ENCODE measurements at regions not wholly inside any gene's neighbourhood (a gene's known extent, or its start where the extent isn't known, plus 50 kb on each side); places are given as distances from the start of the nearest gene placed in this dataset.
"Not testable (repeated sequence)": the region's sequence is repeated elsewhere in the genome, so short reads cannot be mapped to it uniquely, and the experiment has no call there.

- 99% methylated on average over 1 of the region's 1 CpG for WGBS
- Histone ChIP-seq H3K4me1 (ENCODE audit: control insufficient read depth in 2 of 2, insufficient read depth in 2 of 2, low read length in 2 of 2) (no peaks in the 10 kb centered on the region), H3K27ac (ENCODE audit: low read depth in 1 of 2, low read length in 1 of 2) (no peak overlapping the region), H3K36me3 (ENCODE audit: control insufficient read depth in 2 of 2, insufficient read depth in 2 of 2, low read length in 1 of 2) (no peaks in the 10 kb centered on the region), H3K9me3 (ENCODE audit: control insufficient read depth in 2 of 2, insufficient read depth in 1 of 2, low read length in 1 of 2) (no peaks in the 10 kb centered on the region), H3K27me3 (ENCODE audit: control insufficient read depth in 2 of 2, insufficient read depth in 1 of 2, low read length in 1 of 2) (no peaks in the 10 kb centered on the region), H3K4me3 (ENCODE audit: low read length in 2 of 2) (no peak overlapping the region)
- DNase-seq (ENCODE audit: low read depth in 6 of 9, low spot score in 9 of 9) = no peak
These were observed 98.1 kb upstream of the GBE1 start for GRCh38 chr3:81859524-81859923.

DNA sequence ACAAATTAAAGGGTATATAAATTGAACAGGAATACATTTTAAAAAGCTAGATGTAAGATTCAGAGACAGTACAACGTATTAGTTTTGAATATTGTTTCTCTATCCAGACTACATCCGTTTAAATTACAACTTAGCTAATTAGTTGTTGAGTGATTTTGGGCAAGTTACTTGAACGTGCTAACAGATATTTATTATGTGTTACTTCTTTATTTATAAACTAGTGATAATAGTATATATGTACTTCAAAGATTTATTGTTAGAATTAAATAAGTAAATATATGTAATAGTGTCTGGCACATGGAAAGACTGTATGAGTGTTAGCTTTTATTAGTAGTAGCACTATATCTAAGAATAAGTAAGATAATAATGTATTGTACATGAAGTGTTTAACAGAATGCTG lies 92.0 kb upstream of the GBE1 start:
- no peak for DNase-seq (ENCODE audit: low read depth in 6 of 9, low spot score in 9 of 9)
- Histone ChIP-seq H3K27ac (ENCODE audit: low read depth in 1 of 2, low read length in 1 of 2) (no peak overlapping the region), H3K27me3 (ENCODE audit: control insufficient read depth in 2 of 2, insufficient read depth in 1 of 2, low read length in 1 of 2) (no peaks in the 10 kb centered on the region), H3K4me3 (ENCODE audit: low read length in 2 of 2) (no peak overlapping the region), H3K4me1 (ENCODE audit: control insufficient read depth in 2 of 2, insufficient read depth in 2 of 2, low read length in 2 of 2) (no peaks in the 10 kb centered on the region), H3K36me3 (ENCODE audit: control insufficient read depth in 2 of 2, insufficient read depth in 2 of 2, low read length in 1 of 2) (no peaks in the 10 kb centered on the region), H3K9me3 (ENCODE audit: control insufficient read depth in 2 of 2, insufficient read depth in 1 of 2, low read length in 1 of 2) (no peaks in the 10 kb centered on the region)
- WGBS = 97% methylated on average over 3 of the region's 3 CpGs

- Histone ChIP-seq H3K4me3 (ENCODE audit: low read length in 2 of 2) (no peak overlapping the region), H3K4me1 (ENCODE audit: control insufficient read depth in 2 of 2, insufficient read depth in 2 of 2, low read length in 2 of 2) (no peaks in the 10 kb centered on the region), H3K36me3 (ENCODE audit: control insufficient read depth in 2 of 2, insufficient read depth in 2 of 2, low read length in 1 of 2) (no peaks in the 10 kb centered on the region), H3K9me3 (ENCODE audit: control insufficient read depth in 2 of 2, insufficient read depth in 1 of 2, low read length in 1 of 2) (no peaks in the 10 kb centered on the region), H3K27ac (ENCODE audit: low read depth in 1 of 2, low read length in 1 of 2) (no peak overlapping the region), H3K27me3 (ENCODE audit: control insufficient read depth in 2 of 2, insufficient read depth in 1 of 2, low read length in 1 of 2) (no peaks in the 10 kb centered on the region)
- DNase-seq (ENCODE audit: low read depth in 6 of 9, low spot score in 9 of 9) = no peak
These were observed 89.7 kb upstream of the GBE1 start for GRCh38 chr3:81851176-81851575.

GRCh38 chr3:81846988-81847387 lies 85.5 kb upstream of the GBE1 start:
- H3K4me1 ChIP-seq (ENCODE audit: control insufficient read depth in 2 of 2, insufficient read depth in 2 of 2, low read length in 2 of 2) = no peaks in the 10 kb centered on the region
- no peak overlapping the region for H3K4me3 ChIP-seq (ENCODE audit: low read length in 2 of 2)
- H3K27me3 ChIP-seq (ENCODE audit: control insufficient read depth in 2 of 2, insufficient read depth in 1 of 2, low read length in 1 of 2) = no peaks in the 10 kb centered on the region
- H3K9me3 ChIP-seq (ENCODE audit: control insufficient read depth in 2 of 2, insufficient read depth in 1 of 2, low read length in 1 of 2) = no peaks in the 10 kb centered on the region
- no peaks in the 10 kb centered on the region for H3K36me3 ChIP-seq (ENCODE audit: control insufficient read depth in 2 of 2, insufficient read depth in 2 of 2, low read length in 1 of 2)
- no peak overlapping the region for H3K27ac ChIP-seq (ENCODE audit: low read depth in 1 of 2, low read length in 1 of 2)
- DNase-seq (ENCODE audit: low read depth in 6 of 9, low spot score in 9 of 9) = no peak
- 93% methylated on average over 1 of the region's 1 CpG for WGBS

- no peak for DNase-seq (ENCODE audit: low read depth in 6 of 9, low spot score in 9 of 9)
- Histone ChIP-seq H3K27ac (ENCODE audit: low read depth in 1 of 2, low read length in 1 of 2) (no peak overlapping the region), H3K4me3 (ENCODE audit: low read length in 2 of 2) (no peak overlapping the region), H3K27me3 (ENCODE audit: control insufficient read depth in 2 of 2, insufficient read depth in 1 of 2, low read length in 1 of 2) (no peaks in the 10 kb centered on the region), H3K9me3 (ENCODE audit: control insufficient read depth in 2 of 2, insufficient read depth in 1 of 2, low read length in 1 of 2) (no peaks in the 10 kb centered on the region), H3K4me1 (ENCODE audit: control insufficient read depth in 2 of 2, insufficient read depth in 2 of 2, low read length in 2 of 2) (no peaks in the 10 kb centered on the region), H3K36me3 (ENCODE audit: control insufficient read depth in 2 of 2, insufficient read depth in 2 of 2, low read length in 1 of 2) (no peaks in the 10 kb centered on the region)
- 31% methylated on average over 2 of the region's 2 CpGs for WGBS
These were observed 80.1 kb upstream of the GBE1 start for GRCh38 chr3:81841540-81841939.

DNA sequence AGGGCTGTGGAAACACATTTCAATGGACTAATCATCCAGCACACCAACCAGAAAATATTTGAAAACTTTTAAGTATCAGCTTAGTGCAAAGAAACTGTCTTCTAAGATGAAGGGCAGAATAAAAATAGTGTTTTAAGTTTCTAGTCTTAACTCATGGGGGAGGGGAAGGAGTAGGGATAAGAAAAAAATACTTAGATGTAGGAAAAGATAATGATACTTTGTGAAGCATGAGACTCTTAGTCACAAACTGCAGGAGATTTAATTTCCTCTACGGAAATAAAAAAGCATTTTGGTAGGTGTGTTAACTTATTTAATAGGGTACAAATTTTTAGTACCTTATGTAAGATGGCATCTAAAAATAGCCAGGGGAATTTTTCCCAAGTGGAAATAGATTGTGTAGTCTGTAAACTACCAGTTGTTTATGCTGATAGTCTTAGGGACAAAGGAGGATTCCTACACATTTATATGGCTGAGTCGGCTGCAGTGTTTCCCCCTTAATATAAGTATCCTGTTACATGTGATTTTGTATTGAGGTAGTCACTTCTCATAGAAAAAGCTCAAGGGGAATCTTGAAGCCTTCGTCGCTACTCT lies 78.2 kb upstream of the GBE1 start:
- WGBS = 86% methylated on average over 4 of the region's 4 CpGs
- Histone ChIP-seq H3K4me3 (ENCODE audit: low read length in 2 of 2) (no peak overlapping the region), H3K9me3 (ENCODE audit: control insufficient read depth in 2 of 2, insufficient read depth in 1 of 2, low read length in 1 of 2) (no peaks in the 10 kb centered on the region), H3K36me3 (ENCODE audit: control insufficient read depth in 2 of 2, insufficient read depth in 2 of 2, low read length in 1 of 2) (no peaks in the 10 kb centered on the region), H3K27ac (ENCODE audit: low read depth in 1 of 2, low read length in 1 of 2) (no peak overlapping the region), H3K4me1 (ENCODE audit: control insufficient read depth in 2 of 2, insufficient read depth in 2 of 2, low read length in 2 of 2) (no peaks in the 10 kb centered on the region), H3K27me3 (ENCODE audit: control insufficient read depth in 2 of 2, insufficient read depth in 1 of 2, low read length in 1 of 2) (no peaks in the 10 kb centered on the region)
- DNase-seq (ENCODE audit: low read depth in 6 of 9, low spot score in 9 of 9) = no peak

GRCh38 chr3:81838457-81838856 lies 77.0 kb upstream of the GBE1 start:
- 77% methylated on average over 1 of the region's 1 CpG for WGBS
- Histone ChIP-seq H3K27me3 (ENCODE audit: control insufficient read depth in 2 of 2, insufficient read depth in 1 of 2, low read length in 1 of 2) (no peaks in the 10 kb centered on the region), H3K36me3 (ENCODE audit: control insufficient read depth in 2 of 2, insufficient read depth in 2 of 2, low read length in 1 of 2) (no peaks in the 10 kb centered on the region), H3K27ac (ENCODE audit: low read depth in 1 of 2, low read length in 1 of 2) (no peak overlapping the region), H3K9me3 (ENCODE audit: control insufficient read depth in 2 of 2, insufficient read depth in 1 of 2, low read length in 1 of 2) (no peaks in the 10 kb centered on the region), H3K4me3 (ENCODE audit: low read length in 2 of 2) (no peak overlapping the region), H3K4me1 (ENCODE audit: control insufficient read depth in 2 of 2, insufficient read depth in 2 of 2, low read length in 2 of 2) (no peaks in the 10 kb centered on the region)
- DNase-seq (ENCODE audit: low read depth in 6 of 9, low spot score in 9 of 9) = no peak

GRCh38 chr3:81837071-81837593 lies 75.7 kb upstream of the GBE1 start:
- H3K36me3 ChIP-seq (ENCODE audit: control insufficient read depth in 2 of 2, insufficient read depth in 2 of 2, low read length in 1 of 2) = no peaks in the 10 kb centered on the region
- no peak overlapping the region for H3K4me3 ChIP-seq (ENCODE audit: low read length in 2 of 2)
- H3K9me3 ChIP-seq (ENCODE audit: control insufficient read depth in 2 of 2, insufficient read depth in 1 of 2, low read length in 1 of 2) = no peaks in the 10 kb centered on the region
- no peak overlapping the region for H3K27ac ChIP-seq (ENCODE audit: low read depth in 1 of 2, low read length in 1 of 2)
- DNase-seq (ENCODE audit: low read depth in 6 of 9, low spot score in 9 of 9) = no peak
- H3K27me3 ChIP-seq (ENCODE audit: control insufficient read depth in 2 of 2, insufficient read depth in 1 of 2, low read length in 1 of 2) = no peaks in the 10 kb centered on the region
- no peaks in the 10 kb centered on the region for H3K4me1 ChIP-seq (ENCODE audit: control insufficient read depth in 2 of 2, insufficient read depth in 2 of 2, low read length in 2 of 2)
- 98% methylated on average over 6 of the region's 6 CpGs for WGBS

GRCh38 chr3:81829937-81830336 lies 68.5 kb upstream of the GBE1 start:
- no peak overlapping the region for H3K27ac ChIP-seq (ENCODE audit: low read depth in 1 of 2, low read length in 1 of 2)
- H3K4me3 ChIP-seq (ENCODE audit: low read length in 2 of 2) = no peak overlapping the region
- H3K9me3 ChIP-seq (ENCODE audit: control insufficient read depth in 2 of 2, insufficient read depth in 1 of 2, low read length in 1 of 2) = no peaks in the 10 kb centered on the region
- no peaks in the 10 kb centered on the region for H3K36me3 ChIP-seq (ENCODE audit: control insufficient read depth in 2 of 2, insufficient read depth in 2 of 2, low read length in 1 of 2)
- no peaks in the 10 kb centered on the region for H3K4me1 ChIP-seq (ENCODE audit: control insufficient read depth in 2 of 2, insufficient read depth in 2 of 2, low read length in 2 of 2)
- no peaks in the 10 kb centered on the region for H3K27me3 ChIP-seq (ENCODE audit: control insufficient read depth in 2 of 2, insufficient read depth in 1 of 2, low read length in 1 of 2)
- DNase-seq (ENCODE audit: low read depth in 6 of 9, low spot score in 9 of 9) = no peak

- H3K4me1 ChIP-seq (ENCODE audit: control insufficient read depth in 2 of 2, insufficient read depth in 2 of 2, low read length in 2 of 2); H3K9me3 ChIP-seq (ENCODE audit: control insufficient read depth in 2 of 2, insufficient read depth in 1 of 2, low read length in 1 of 2); H3K4me3 ChIP-seq (ENCODE audit: low read length in 2 of 2); H3K27me3 ChIP-seq (ENCODE audit: control insufficient read depth in 2 of 2, insufficient read depth in 1 of 2, low read length in 1 of 2); H3K27ac ChIP-seq (ENCODE audit: low read depth in 1 of 2, low read length in 1 of 2); H3K36me3 ChIP-seq (ENCODE audit: control insufficient read depth in 2 of 2, insufficient read depth in 2 of 2, low read length in 1 of 2); DNase-seq (ENCODE audit: low read depth in 6 of 9, low spot score in 9 of 9): not testable (repeated sequence)
- WGBS = 97% methylated on average over 5 of the region's 5 CpGs
These were observed 67.8 kb upstream of the GBE1 start for GRCh38 chr3:81829272-81829671.

Measured in thymus (tissue), 11 donors.